ENCODE measurements at regions not wholly inside any gene's neighbourhood (a gene's known extent, or its start where the extent isn't known, plus 50 kb on each side); places are given as distances from the start of the nearest gene placed in this dataset.

DNA sequence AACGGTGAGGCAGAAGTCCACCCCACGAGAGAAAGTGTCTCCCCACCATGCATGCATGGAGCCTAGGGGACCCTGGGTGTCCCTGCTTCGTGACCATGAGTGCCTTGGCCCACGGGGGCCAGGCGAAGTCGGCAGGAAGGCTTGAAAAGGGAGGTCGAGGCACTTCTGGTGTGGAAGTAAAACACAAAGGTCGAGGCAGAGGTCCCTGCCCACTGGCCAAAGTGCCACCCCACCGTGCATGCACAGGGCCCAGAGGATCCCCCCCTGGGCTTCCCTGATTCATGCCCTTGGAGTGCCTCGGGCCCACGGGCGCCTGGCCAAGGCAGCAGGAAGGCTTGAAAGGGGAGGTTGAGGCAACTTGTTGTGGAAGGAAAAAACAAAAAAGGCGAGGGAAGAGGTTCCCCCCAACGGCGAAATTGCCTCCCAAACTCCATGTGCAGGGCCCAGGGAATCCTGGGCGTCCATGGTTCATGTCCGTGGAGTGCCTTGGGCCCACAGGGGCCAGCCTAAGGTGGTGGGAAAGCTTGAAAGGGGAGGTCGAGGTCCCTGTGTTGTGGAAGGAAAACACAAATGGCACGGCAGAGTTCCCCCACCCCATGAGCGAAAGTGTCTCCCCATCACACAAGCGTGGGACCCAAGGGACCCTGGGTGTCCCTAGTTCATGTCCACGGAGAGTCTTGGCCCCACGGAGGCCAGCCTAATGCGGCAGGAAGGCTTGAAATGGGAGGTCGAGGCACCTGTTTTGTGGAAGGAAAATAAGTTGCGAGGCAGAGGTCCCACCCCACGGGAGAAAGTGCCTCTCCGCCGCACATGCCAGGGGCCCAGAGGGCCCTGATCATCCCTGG lies 372.1 kb downstream of the ALG10 start:
- H3K4me3 ChIP-seq (ENCODE audit: control insufficient read depth, low read depth, low read length): no peak overlapping the region
- no peak for TF ChIP-seq CTCF (conservative IDR thresholded peaks at IDR 0.05; ENCODE audit: control insufficient read depth, insufficient read depth, low read depth, low read length)
- DNase-seq (ENCODE audit: low read depth): no peak

GRCh38 chr12:34395056-34396005 lies 373.0 kb downstream of the ALG10 start:
- no peak overlapping the region for H3K4me3 ChIP-seq (ENCODE audit: control insufficient read depth, low read depth, low read length)
- no peak for TF ChIP-seq CTCF (conservative IDR thresholded peaks at IDR 0.05; ENCODE audit: control insufficient read depth, insufficient read depth, low read depth, low read length)
- no peak for DNase-seq (ENCODE audit: low read depth)

GRCh38 chr12:34396006-34396860 lies 373.9 kb downstream of the ALG10 start:
- DNase-seq (ENCODE audit: low read depth): no peak
- no peak overlapping the region for H3K4me3 ChIP-seq (ENCODE audit: control insufficient read depth, low read depth, low read length)
- TF ChIP-seq CTCF (conservative IDR thresholded peaks at IDR 0.05; ENCODE audit: control insufficient read depth, insufficient read depth, low read depth, low read length): no peak

GRCh38 chr12:34396861-34397590 lies 374.7 kb downstream of the ALG10 start:
- H3K4me3 ChIP-seq (ENCODE audit: control insufficient read depth, low read depth, low read length): no peak overlapping the region
- TF ChIP-seq CTCF (conservative IDR thresholded peaks at IDR 0.05; ENCODE audit: control insufficient read depth, insufficient read depth, low read depth, low read length): no peak
- DNase-seq (ENCODE audit: low read depth): no peak

DNA sequence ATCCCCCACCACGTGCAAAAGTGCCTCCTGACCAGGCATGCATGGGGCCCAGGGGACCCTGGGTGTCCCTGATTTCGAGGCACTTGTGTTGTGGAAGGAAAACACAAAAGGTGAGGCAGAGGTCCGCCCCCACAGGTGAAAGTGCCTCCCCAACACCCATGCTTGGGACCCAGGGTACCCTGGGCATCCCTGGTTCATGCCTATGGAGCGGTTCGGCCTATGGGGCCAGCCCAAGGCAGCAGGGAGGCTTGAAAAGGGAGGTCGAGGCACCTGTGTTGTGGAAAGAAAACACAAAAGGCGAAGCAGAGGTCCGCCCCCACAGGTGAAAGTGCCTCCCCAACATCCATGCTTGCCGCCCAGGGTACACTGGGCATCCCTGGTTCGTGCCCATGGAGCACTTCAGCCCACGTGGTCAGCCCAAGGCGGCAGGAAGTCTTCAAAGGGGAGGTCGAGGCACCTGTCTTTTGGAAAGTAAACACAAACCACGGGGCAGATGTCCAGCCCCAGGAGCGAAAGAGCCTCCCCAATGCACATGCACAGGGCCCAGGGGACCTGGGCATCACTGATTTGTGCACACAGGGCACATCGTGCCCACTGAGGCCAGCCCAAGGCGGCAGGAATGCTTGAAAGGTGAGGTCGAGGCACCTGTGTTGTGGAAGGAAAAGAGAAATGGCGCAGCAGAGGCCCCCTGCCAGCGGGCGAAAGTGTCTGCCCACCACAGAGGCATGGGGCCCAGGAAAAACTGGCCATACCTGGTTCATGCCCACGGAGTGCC lies 375.5 kb downstream of the ALG10 start:
- no peak for DNase-seq (ENCODE audit: low read depth)

More for the DNA sequence above, 375.5 kb downstream of the ALG10 start:
- TF ChIP-seq CTCF (conservative IDR thresholded peaks at IDR 0.05; ENCODE audit: control insufficient read depth, insufficient read depth, low read depth, low read length): no peak
- H3K4me3 ChIP-seq (ENCODE audit: control insufficient read depth, low read depth, low read length): no peak overlapping the region

All from fibroblast of mammary gland (primary cell).